ENCODE measurements at regions not wholly inside any gene's neighbourhood (a gene's known extent, or its start where the extent isn't known, plus 50 kb on each side); places are given as distances from the start of the nearest gene placed in this dataset.

GRCh38 chr1:168926236-168926635 lies 180.3 kb upstream of the ATP1B1 start:
- Mint-ChIP-seq H3K27ac (ENCODE audit: unreplicated experiment) (no peak overlapping the region), H3K9me3 (ENCODE audit: low read depth) (peaks cover 4% of the 10 kb centered on the region), H3K4me1 (ENCODE audit: low read depth) (no peaks in the 10 kb centered on the region), H3K4me3 (ENCODE audit: unreplicated experiment) (no peak overlapping the region), H3K36me3 (ENCODE audit: low read depth) (no peaks in the 10 kb centered on the region), H3K27me3 (ENCODE audit: low read depth) (no peaks in the 10 kb centered on the region)
- TF ChIP-seq, protein P1, sequence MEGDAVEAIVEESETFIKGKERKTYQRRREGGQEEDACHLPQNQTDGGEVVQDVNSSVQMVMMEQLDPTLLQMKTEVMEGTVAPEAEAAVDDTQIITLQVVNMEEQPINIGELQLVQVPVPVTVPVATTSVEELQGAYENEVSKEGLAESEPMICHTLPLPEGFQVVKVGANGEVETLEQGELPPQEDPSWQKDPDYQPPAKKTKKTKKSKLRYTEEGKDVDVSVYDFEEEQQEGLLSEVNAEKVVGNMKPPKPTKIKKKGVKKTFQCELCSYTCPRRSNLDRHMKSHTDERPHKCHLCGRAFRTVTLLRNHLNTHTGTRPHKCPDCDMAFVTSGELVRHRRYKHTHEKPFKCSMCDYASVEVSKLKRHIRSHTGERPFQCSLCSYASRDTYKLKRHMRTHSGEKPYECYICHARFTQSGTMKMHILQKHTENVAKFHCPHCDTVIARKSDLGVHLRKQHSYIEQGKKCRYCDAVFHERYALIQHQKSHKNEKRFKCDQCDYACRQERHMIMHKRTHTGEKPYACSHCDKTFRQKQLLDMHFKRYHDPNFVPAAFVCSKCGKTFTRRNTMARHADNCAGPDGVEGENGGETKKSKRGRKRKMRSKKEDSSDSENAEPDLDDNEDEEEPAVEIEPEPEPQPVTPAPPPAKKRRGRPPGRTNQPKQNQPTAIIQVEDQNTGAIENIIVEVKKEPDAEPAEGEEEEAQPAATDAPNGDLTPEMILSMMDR (IDR thresholded peaks at IDR 0.05): no peak
- no peak for DNase-seq (ENCODE audit: low spot score)

DNA sequence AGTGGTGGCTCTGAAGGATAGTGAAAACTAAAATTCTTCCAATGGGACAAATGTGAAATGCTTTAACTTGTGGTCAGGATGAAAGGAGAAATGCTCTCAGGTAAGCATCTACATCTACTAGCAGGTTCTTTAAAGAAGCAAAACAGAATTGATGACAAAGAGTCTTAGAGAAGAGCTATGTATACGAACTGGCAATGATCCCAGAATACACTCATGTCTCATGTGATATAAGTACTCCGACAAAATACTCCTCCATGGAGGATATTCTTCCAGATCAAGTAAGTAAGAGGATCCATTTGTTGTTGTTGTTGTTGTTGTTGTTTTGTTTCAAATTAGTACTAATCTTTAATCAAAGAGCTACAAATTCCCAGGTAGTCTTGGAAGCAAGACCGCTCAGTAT lies 174.0 kb upstream of the ATP1B1 start:
- no peak for DNase-seq (ENCODE audit: low spot score)
- H3K27me3 Mint-ChIP-seq (ENCODE audit: low read depth): no peaks in the 10 kb centered on the region
- H3K9me3 Mint-ChIP-seq (ENCODE audit: low read depth): peaks cover 25% of the 10 kb centered on the region

GRCh38 chr1:168933141-168933805 lies 173.2 kb upstream of the ATP1B1 start:
- Mint-ChIP-seq H3K27ac (ENCODE audit: unreplicated experiment) (no peak overlapping the region), H3K27me3 (ENCODE audit: low read depth) (no peaks in the 10 kb centered on the region), H3K4me3 (ENCODE audit: unreplicated experiment) (no peak overlapping the region), H3K4me1 (ENCODE audit: low read depth) (no peaks in the 10 kb centered on the region), H3K9me3 (ENCODE audit: low read depth) (peaks cover 25% of the 10 kb centered on the region), H3K36me3 (ENCODE audit: low read depth) (peaks cover 1% of the 10 kb centered on the region)
- TF ChIP-seq, protein P1 (IDR thresholded peaks at IDR 0.05): no peak
- DNase-seq (ENCODE audit: low spot score): no peak

More for the DNA sequence above, 174.0 kb upstream of the ATP1B1 start:
- Mint-ChIP-seq H3K36me3 (ENCODE audit: low read depth) (peaks cover 1% of the 10 kb centered on the region), H3K4me1 (ENCODE audit: low read depth) (no peaks in the 10 kb centered on the region), H3K4me3 (ENCODE audit: unreplicated experiment) (no peak overlapping the region), H3K27ac (ENCODE audit: unreplicated experiment) (no peak overlapping the region)
- TF ChIP-seq, protein P1 (IDR thresholded peaks at IDR 0.05): no peak

DNA sequence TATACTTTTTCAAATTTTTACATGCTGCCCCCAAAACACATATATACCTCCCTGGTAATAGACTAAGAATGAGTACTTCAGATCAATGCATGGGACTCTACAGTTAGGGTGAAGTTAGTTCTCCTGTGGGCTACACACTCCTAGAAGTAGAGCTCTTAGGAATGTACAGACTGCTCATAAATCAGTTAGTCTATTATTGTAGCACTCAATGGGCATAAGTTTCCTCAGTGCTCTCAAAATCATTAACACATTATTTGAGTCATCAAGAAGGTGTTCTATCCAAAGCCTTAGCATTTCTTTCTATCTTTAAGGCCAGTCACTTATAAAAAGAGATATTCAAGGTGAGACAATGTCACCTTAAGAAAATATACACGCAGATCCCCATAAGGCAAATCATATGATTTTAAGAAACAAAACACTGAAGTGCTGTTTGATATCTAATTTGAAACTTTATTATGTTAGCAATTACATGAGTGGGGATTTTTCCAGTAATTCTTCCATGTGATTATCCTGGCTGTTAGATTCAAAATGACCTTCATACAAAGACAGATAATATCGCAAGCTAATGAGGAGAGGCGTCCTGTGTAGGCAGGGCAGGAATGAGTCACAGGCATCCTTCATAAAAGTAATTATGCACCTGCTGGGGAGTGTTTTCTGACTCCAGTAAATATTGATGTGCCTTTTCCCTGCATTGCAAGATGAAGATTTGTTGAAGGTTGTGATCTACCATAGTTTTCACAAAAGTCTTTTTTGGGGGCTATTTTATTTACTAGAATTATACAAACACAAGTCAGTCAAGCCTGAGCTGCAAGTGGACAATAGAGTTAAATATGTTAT lies 167.2 kb upstream of the ATP1B1 start:
- DNase-seq (ENCODE audit: low spot score): no peak
- H3K4me3 Mint-ChIP-seq (ENCODE audit: unreplicated experiment): no peak overlapping the region
- H3K27me3 Mint-ChIP-seq (ENCODE audit: low read depth): peaks cover 2% of the 10 kb centered on the region
- H3K9me3 Mint-ChIP-seq (ENCODE audit: low read depth): peaks cover 21% of the 10 kb centered on the region
- no peak overlapping the region for H3K27ac Mint-ChIP-seq (ENCODE audit: unreplicated experiment)
- TF ChIP-seq, protein P1 (IDR thresholded peaks at IDR 0.05): no peak
- peaks cover 5% of the 10 kb centered on the region for H3K36me3 Mint-ChIP-seq (ENCODE audit: low read depth)
- H3K4me1 Mint-ChIP-seq (ENCODE audit: low read depth): no peaks in the 10 kb centered on the region

DNA sequence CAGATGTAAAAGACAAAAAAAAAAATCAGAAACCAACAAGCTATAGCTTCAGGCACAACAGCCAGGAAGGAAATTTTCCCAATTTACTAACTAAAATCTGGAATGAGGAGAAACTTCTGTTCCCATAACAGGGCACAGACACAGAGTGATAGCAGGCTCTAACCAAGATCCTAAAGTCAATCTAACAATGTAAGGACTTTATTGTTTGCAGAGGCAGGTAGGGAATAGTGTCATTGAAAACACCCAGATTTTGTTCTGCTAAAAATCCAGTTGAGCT lies 166.6 kb upstream of the ATP1B1 start:
- Mint-ChIP-seq H3K36me3 (ENCODE audit: low read depth) (peaks cover 3% of the 10 kb centered on the region), H3K27ac (ENCODE audit: unreplicated experiment) (no peak overlapping the region), H3K4me3 (ENCODE audit: unreplicated experiment) (no peak overlapping the region), H3K27me3 (ENCODE audit: low read depth) (peaks cover 2% of the 10 kb centered on the region), H3K4me1 (ENCODE audit: low read depth) (no peaks in the 10 kb centered on the region), H3K9me3 (ENCODE audit: low read depth) (peaks cover 17% of the 10 kb centered on the region)
- DNase-seq (ENCODE audit: low spot score): no peak
- TF ChIP-seq, protein P1 (IDR thresholded peaks at IDR 0.05): no peak
